ENCODE measurements at regions not wholly inside any gene's neighbourhood (a gene's known extent, or its start where the extent isn't known, plus 50 kb on each side); places are given as distances from the start of the nearest gene placed in this dataset.

GRCh38 chr21:24289539-24289938 lies 1317.7 kb downstream of the MRPL39 start:
- no peaks in the 10 kb centered on the region for H3K36me3 ChIP-seq
- DNase-seq (ENCODE audit: low spot score) (no peak), ATAC-seq (ENCODE audit: insufficient number of reproducible peaks, low FRiP score, low read depth) (no peak)
- TF ChIP-seq CTCF (IDR thresholded peaks at IDR 0.05): no peak
- no peaks in the 10 kb centered on the region for H3K9me3 ChIP-seq
- no peak overlapping the region for H3K27ac ChIP-seq
- H3K4me1 ChIP-seq (ENCODE audit: control insufficient read depth in 1 of 2, low read depth in 2 of 2): no peaks in the 10 kb centered on the region
- H3K27me3 ChIP-seq (replicated peaks; ENCODE audit: insufficient read depth): no peaks in the 10 kb centered on the region
- no peak overlapping the region for H3K4me3 ChIP-seq

- Histone ChIP-seq H3K36me3 (no peaks in the 10 kb centered on the region), H3K27ac (no peak overlapping the region), H3K9me3 (no peaks in the 10 kb centered on the region), H3K4me1 (ENCODE audit: control insufficient read depth in 1 of 2, low read depth in 2 of 2) (no peaks in the 10 kb centered on the region), H3K4me3 (no peak overlapping the region), H3K27me3 (replicated peaks; ENCODE audit: insufficient read depth) (no peaks in the 10 kb centered on the region)
- ATAC-seq (ENCODE audit: insufficient number of reproducible peaks, low FRiP score, low read depth) (no peak), DNase-seq (ENCODE audit: low spot score) (no peak)
- TF ChIP-seq CTCF (IDR thresholded peaks at IDR 0.05): no peak
These were observed 1326.7 kb downstream of the MRPL39 start for GRCh38 chr21:24280596-24280995.

- H3K4me3 ChIP-seq: no peak overlapping the region
- no peaks in the 10 kb centered on the region for H3K36me3 ChIP-seq
- ATAC-seq (ENCODE audit: insufficient number of reproducible peaks, low FRiP score, low read depth): no peak
- DNase-seq (ENCODE audit: low spot score): no peak
- no peak for TF ChIP-seq CTCF (IDR thresholded peaks at IDR 0.05)
- no peaks in the 10 kb centered on the region for H3K27me3 ChIP-seq (replicated peaks; ENCODE audit: insufficient read depth)
- H3K27ac ChIP-seq: no peak overlapping the region
- no peaks in the 10 kb centered on the region for H3K9me3 ChIP-seq
- H3K4me1 ChIP-seq (ENCODE audit: control insufficient read depth in 1 of 2, low read depth in 2 of 2): no peaks in the 10 kb centered on the region
These were observed 1328.6 kb downstream of the MRPL39 start for GRCh38 chr21:24278711-24279110.

GRCh38 chr21:24276204-24276603 lies 1331.1 kb downstream of the MRPL39 start:
- H3K4me1 ChIP-seq (ENCODE audit: control insufficient read depth in 1 of 2, low read depth in 2 of 2): no peaks in the 10 kb centered on the region
- TF ChIP-seq CTCF (IDR thresholded peaks at IDR 0.05): no peak
- no peak overlapping the region for H3K4me3 ChIP-seq
- H3K27ac ChIP-seq: no peak overlapping the region
- no peak for ATAC-seq (ENCODE audit: insufficient number of reproducible peaks, low FRiP score, low read depth)
- H3K27me3 ChIP-seq (replicated peaks; ENCODE audit: insufficient read depth): no peaks in the 10 kb centered on the region
- no peaks in the 10 kb centered on the region for H3K9me3 ChIP-seq
- H3K36me3 ChIP-seq: no peaks in the 10 kb centered on the region
- no peak for DNase-seq (ENCODE audit: low spot score)

GRCh38 chr21:24275616-24276015 lies 1331.7 kb downstream of the MRPL39 start:
- TF ChIP-seq CTCF (IDR thresholded peaks at IDR 0.05): no peak
- no peak overlapping the region for H3K4me3 ChIP-seq
- no peaks in the 10 kb centered on the region for H3K4me1 ChIP-seq (ENCODE audit: control insufficient read depth in 1 of 2, low read depth in 2 of 2)
- ATAC-seq (ENCODE audit: insufficient number of reproducible peaks, low FRiP score, low read depth) (no peak), DNase-seq (ENCODE audit: low spot score) (no peak)
- H3K27me3 ChIP-seq (replicated peaks; ENCODE audit: insufficient read depth): no peaks in the 10 kb centered on the region
- no peaks in the 10 kb centered on the region for H3K36me3 ChIP-seq
- no peak overlapping the region for H3K27ac ChIP-seq
- no peaks in the 10 kb centered on the region for H3K9me3 ChIP-seq
